PC-9 (cell line): ENCODE measurements at regions not wholly inside any gene's neighbourhood (a gene's known extent, or its start where the extent isn't known, plus 50 kb on each side); places are given as distances from the start of the nearest gene placed in this dataset.

ENCODE experiments used
- BruUV-seq: library from RNA; stranded (reverse); fragments of 400-500 nt; replicated peaks from 2 replicates; lab custom pipeline; 2021; lab: Mats Ljungman, UMichigan
- CTCF ChIA-PET: fragments of 300-600 bp; sonication (Branson Sonifier 250); formaldehyde crosslinking; loops from one replicate; lab custom pipeline; 2022; ENCODE audit warnings: antibody characterized with exemption; lab: Charles Lee
- POLR2A ChIA-PET: fragments of 300-600 bp; sonication (Branson Sonifier 250); formaldehyde crosslinking; loops from one replicate; lab custom pipeline; 2022; ENCODE audit warnings: antibody characterized with exemption; ENCODE audit not compliant: unreplicated experiment; lab: Charles Lee
- DNase-seq, 2 experiments: peaks; one replicate each; pipeline versions ENCODE4 v3.0.0 to v3.0.0-alpha.2; 2015 to 2022; ENCODE audit warnings: mixed read lengths in 1 of 2
- H2AFZ ChIP-seq: fragments of 200-600 bp; sonication (generic); 2 replicates; pipeline ENCODE4 v1.8.1; 2017; ENCODE audit warnings: antibody characterized with exemption
- H3F3A ChIP-seq: fragments of 200-600 bp; sonication (generic); 2 replicates; pipeline ENCODE4 v1.8.1; 2017; ENCODE audit warnings: antibody characterized with exemption, mild to moderate bottlenecking, low read depth; ENCODE audit not compliant: insufficient read depth
- H3K27ac ChIP-seq: fragments of 200-600 bp; sonication (generic); 2 replicates; pipeline ENCODE4 v1.6.1; 2016; ENCODE audit warnings: mixed run types
- H3K27me3 ChIP-seq: fragments of 200-600 bp; sonication (generic); 2 replicates; pipeline ENCODE4 v1.6.1; 2016; ENCODE audit warnings: low read depth, mixed run types; ENCODE audit not compliant: insufficient read depth
- H3K36me3 ChIP-seq: fragments of 200-600 bp; sonication (generic); 2 replicates; pipeline ENCODE4 v1.6.1; 2016; ENCODE audit warnings: low read depth, mixed run types
- H3K4me1 ChIP-seq: fragments of 200-600 bp; sonication (generic); replicated peaks from 2 replicates; pipeline ENCODE4 v1.6.1; 2016; ENCODE audit warnings: mixed run types; ENCODE audit not compliant: insufficient read depth
- H3K4me2 ChIP-seq: fragments of 200-600 bp; sonication (generic); 2 replicates; pipeline ENCODE4 v1.6.1; 2017; ENCODE audit warnings: mixed run types
- H3K4me3 ChIP-seq: fragments of 200-600 bp; sonication (generic); 2 replicates; pipeline ENCODE4 v1.6.1; 2016; ENCODE audit warnings: mixed run types
- H3K79me2 ChIP-seq: fragments of 200-600 bp; sonication (generic); 2 replicates; pipeline ENCODE4 v1.6.1; 2017; ENCODE audit warnings: low read depth, mixed run types
- H3K9me2 ChIP-seq: fragments of 200-600 bp; sonication (generic); 2 replicates; pipeline ENCODE4 v1.8.1; 2017; ENCODE audit warnings: mild to moderate bottlenecking; ENCODE audit not compliant: insufficient read depth
- H3K9me3 ChIP-seq: fragments of 200-600 bp; sonication (generic); 2 replicates; pipeline ENCODE4 v1.8.1; 2016; ENCODE audit warnings: low read depth; ENCODE audit not compliant: insufficient read depth
- H4K20me1 ChIP-seq: fragments of 200-600 bp; sonication (generic); 2 replicates; pipeline ENCODE4 v1.8.1; 2017; ENCODE audit not compliant: insufficient read depth
- EZH2 ChIP-seq: fragments of 200-600 bp; sonication (generic); IDR thresholded peaks from 2 replicates; pipeline ENCODE4 v1.8.0; 2017; ENCODE audit warnings: antibody characterized with exemption, low read depth
- intact Hi-C: fragments of 100-400 bp; cut with micrococcal nuclease; formaldehyde crosslinking; loops from one replicate; pipeline ENCODE4 v1.10.0; 2022; ENCODE audit not compliant: unreplicated experiment
- TF ChIP-seq, protein P1 (sequence below): fragments of 200-600 bp; sonication (generic); conservative IDR thresholded peaks from 2 replicates; pipeline ENCODE4 v1.6.1; 2017; ENCODE audit warnings: mixed run types, antibody characterized with exemption, mild to moderate bottlenecking, moderate library complexity

GRCh38 chr5:13540168-13540750, 404.2 kb downstream of the DNAH5 start:
- TF ChIP-seq EZH2, result no peak
- TF ChIP-seq, protein P1, sequence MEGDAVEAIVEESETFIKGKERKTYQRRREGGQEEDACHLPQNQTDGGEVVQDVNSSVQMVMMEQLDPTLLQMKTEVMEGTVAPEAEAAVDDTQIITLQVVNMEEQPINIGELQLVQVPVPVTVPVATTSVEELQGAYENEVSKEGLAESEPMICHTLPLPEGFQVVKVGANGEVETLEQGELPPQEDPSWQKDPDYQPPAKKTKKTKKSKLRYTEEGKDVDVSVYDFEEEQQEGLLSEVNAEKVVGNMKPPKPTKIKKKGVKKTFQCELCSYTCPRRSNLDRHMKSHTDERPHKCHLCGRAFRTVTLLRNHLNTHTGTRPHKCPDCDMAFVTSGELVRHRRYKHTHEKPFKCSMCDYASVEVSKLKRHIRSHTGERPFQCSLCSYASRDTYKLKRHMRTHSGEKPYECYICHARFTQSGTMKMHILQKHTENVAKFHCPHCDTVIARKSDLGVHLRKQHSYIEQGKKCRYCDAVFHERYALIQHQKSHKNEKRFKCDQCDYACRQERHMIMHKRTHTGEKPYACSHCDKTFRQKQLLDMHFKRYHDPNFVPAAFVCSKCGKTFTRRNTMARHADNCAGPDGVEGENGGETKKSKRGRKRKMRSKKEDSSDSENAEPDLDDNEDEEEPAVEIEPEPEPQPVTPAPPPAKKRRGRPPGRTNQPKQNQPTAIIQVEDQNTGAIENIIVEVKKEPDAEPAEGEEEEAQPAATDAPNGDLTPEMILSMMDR, result no peak
- Histone ChIP-seq H4K20me1 (no peaks in the 10 kb centered on the region), H2AFZ (no peak overlapping the region), H3K4me2 (no peak overlapping the region), H3K36me3 (no peaks in the 10 kb centered on the region), H3K27me3 (no peaks in the 10 kb centered on the region), H3K9me3 (no peaks in the 10 kb centered on the region), H3K4me1 (no peaks in the 10 kb centered on the region), H3K27ac (no peak overlapping the region), H3K4me3 (no peak overlapping the region), H3F3A (no peaks in the 10 kb centered on the region), H3K79me2 (no peaks in the 10 kb centered on the region), H3K9me2 (no peaks in the 10 kb centered on the region)
- BruUV-seq, result no TSS peak
- intact Hi-C loops, result no loop called here
- ChIA-PET CTCF (no interaction called here), POLR2A (no interaction called here)
- DNase-seq, result no peak

- H3K9me2 ChIP-seq, result no peaks in the 10 kb centered on the region
- no peaks in the 10 kb centered on the region for H3F3A ChIP-seq
- no peaks in the 10 kb centered on the region for H4K20me1 ChIP-seq
- CTCF ChIA-PET, result no interaction called here
- intact Hi-C loops, result no loop called here
- H3K9me3 ChIP-seq, result no peaks in the 10 kb centered on the region
- no TSS peak for BruUV-seq
- no peaks in the 10 kb centered on the region for H3K4me1 ChIP-seq
- no peak overlapping the region for H3K4me2 ChIP-seq
- H3K4me3 ChIP-seq, result no peak overlapping the region
- TF ChIP-seq, protein P1, result no peak
- TF ChIP-seq EZH2, result no peak
- POLR2A ChIA-PET, result no interaction called here
- H3K27ac ChIP-seq, result no peak overlapping the region
- no peak overlapping the region for H2AFZ ChIP-seq
- no peak for DNase-seq
- H3K27me3 ChIP-seq, result no peaks in the 10 kb centered on the region
- H3K36me3 ChIP-seq, result no peaks in the 10 kb centered on the region
- no peaks in the 10 kb centered on the region for H3K79me2 ChIP-seq
These were observed 407.6 kb downstream of the DNAH5 start for GRCh38 chr5:13536933-13537332.

DNA sequence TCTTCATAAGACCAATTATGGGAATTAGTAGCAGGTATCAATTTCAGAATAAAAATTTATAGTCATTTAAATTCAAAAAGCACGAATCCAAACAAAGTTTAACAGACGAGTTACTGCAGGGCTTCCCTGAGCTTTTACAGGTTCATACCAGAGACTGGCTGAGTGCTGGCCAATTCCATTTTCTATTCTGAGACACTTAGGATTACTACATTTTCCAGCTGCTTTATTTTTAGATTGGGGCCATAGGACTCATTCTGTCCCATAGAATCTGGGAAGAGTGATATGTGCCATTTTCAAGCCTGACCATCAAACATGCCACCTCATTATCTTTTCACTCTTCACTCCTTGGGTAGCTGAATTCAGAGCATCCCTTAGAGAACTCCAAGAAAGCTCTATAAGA, 410.7 kb downstream of the DNAH5 start:
- ChIA-PET CTCF (no interaction called here), POLR2A (no interaction called here)
- no peaks in the 10 kb centered on the region for H4K20me1 ChIP-seq
- H3K4me3 ChIP-seq, result no peak overlapping the region
- H3K79me2 ChIP-seq, result no peaks in the 10 kb centered on the region
- H2AFZ ChIP-seq, result no peak overlapping the region
- no TSS peak for BruUV-seq
- H3K4me2 ChIP-seq, result no peak overlapping the region
- no peak overlapping the region for H3K27ac ChIP-seq
- no peaks in the 10 kb centered on the region; the same call in 1 of the 2 replicates for H3K9me2 ChIP-seq
- H3K27me3 ChIP-seq, result peaks cover 3% of the 10 kb centered on the region; the same call in 1 of the 2 replicates
- no peaks in the 10 kb centered on the region for H3K36me3 ChIP-seq
- no peak for DNase-seq
- H3K9me3 ChIP-seq, result no peaks in the 10 kb centered on the region
- TF ChIP-seq EZH2, result no peak
- TF ChIP-seq, protein P1, result no peak
- no peaks in the 10 kb centered on the region for H3K4me1 ChIP-seq
- intact Hi-C loops, result no loop called here
- H3F3A ChIP-seq, result no peaks in the 10 kb centered on the region
